ENCODE measurements at regions not wholly inside any gene's neighbourhood (a gene's known extent, or its start where the extent isn't known, plus 50 kb on each side); places are given as distances from the start of the nearest gene placed in this dataset.

DNA sequence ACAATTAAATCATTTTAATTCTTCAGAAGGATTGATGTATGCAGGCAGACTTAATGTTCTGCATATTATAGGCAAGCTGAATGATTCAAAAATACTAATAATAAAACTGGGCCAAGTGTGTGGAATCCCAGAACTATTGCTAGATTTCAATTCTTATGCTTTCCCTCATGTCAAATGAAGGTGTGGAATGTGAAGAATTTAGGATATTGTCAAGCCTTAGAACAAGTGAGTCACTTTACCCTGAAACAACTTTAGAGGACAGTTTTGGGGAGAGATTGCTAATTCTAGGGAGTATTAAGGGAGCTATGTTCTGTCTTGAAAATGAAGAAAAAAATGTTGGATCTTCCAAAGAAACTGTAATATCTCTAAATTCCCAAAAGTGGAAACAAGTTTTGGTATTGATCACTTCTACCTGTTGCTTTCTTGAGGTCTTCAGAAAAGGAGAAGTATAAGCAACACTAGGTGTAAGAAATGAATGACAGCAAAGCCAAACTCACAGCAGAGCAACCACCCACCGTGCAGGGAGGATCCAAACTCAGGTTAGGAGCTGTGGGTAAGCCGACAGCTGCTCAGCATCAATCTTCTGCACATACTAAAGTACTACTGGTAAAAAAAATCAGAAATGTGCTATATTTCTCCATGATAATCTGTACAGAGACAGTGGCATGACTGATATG is 818.1 kb downstream of the SLC4A3 start:
- TF ChIP-seq EZH2 (IDR thresholded peaks at IDR 0.05; ENCODE audit: borderline replicate concordance, low read length): no peak
- TF ChIP-seq, protein P1, sequence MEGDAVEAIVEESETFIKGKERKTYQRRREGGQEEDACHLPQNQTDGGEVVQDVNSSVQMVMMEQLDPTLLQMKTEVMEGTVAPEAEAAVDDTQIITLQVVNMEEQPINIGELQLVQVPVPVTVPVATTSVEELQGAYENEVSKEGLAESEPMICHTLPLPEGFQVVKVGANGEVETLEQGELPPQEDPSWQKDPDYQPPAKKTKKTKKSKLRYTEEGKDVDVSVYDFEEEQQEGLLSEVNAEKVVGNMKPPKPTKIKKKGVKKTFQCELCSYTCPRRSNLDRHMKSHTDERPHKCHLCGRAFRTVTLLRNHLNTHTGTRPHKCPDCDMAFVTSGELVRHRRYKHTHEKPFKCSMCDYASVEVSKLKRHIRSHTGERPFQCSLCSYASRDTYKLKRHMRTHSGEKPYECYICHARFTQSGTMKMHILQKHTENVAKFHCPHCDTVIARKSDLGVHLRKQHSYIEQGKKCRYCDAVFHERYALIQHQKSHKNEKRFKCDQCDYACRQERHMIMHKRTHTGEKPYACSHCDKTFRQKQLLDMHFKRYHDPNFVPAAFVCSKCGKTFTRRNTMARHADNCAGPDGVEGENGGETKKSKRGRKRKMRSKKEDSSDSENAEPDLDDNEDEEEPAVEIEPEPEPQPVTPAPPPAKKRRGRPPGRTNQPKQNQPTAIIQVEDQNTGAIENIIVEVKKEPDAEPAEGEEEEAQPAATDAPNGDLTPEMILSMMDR (IDR thresholded peaks at IDR 0.05; ENCODE audit: low read length): no peak

Data from OCI-LY1 (cell line).